ENCODE measurements at regions not wholly inside any gene's neighbourhood (a gene's known extent, or its start where the extent isn't known, plus 50 kb on each side); places are given as distances from the start of the nearest gene placed in this dataset.

- TF ChIP-seq CTCF (IDR thresholded peaks at IDR 0.05): no peak
- no peak for TF ChIP-seq EP300 (IDR thresholded peaks at IDR 0.05; ENCODE audit: borderline replicate concordance in 1 of 2, low read depth in 1 of 2, low read length in 1 of 2)
- no peak for TF ChIP-seq RAD21 (IDR thresholded peaks at IDR 0.05; ENCODE audit: low read length)
Measured at GRCh38 chr2:129772190-129772579, 207.3 kb upstream of the RAB6C start.

Measured in SK-N-SH (cell line).